Activated CD4-positive, alpha-beta T cell treated with anti-CD3 and anti-CD28 coated beads, Interleukin-2, amount 50 U/mL, for 48 hours (primary cell): ENCODE measurements at regions not wholly inside any gene's neighbourhood (a gene's known extent, or its start where the extent isn't known, plus 50 kb on each side); places are given as distances from the start of the nearest gene placed in this dataset.
A peak's percentile ranks its signal among the peaks of the same experiment; 100 is the strongest.
"Not testable (repeated sequence)": the region's sequence is repeated elsewhere in the genome, so short reads cannot be mapped to it uniquely, and the experiment has no call there.

Experiments
- DNase-seq, 2 experiments: peaks; one replicate each; pipeline ENCODE4 v3.0.0-alpha.2; 2020

GRCh38 chr6:137305691-137306090 is 86.5 kb upstream of the IFNGR1 start:
- no peak for DNase-seq

- no peak for DNase-seq
Observed at GRCh38 chr6:137304020-137304780, 85.0 kb upstream of the IFNGR1 start.

GRCh38 chr6:137303441-137303840 is 84.3 kb upstream of the IFNGR1 start:
- no peak for DNase-seq

GRCh38 chr6:137299681-137300080 is 80.5 kb upstream of the IFNGR1 start:
- DNase-seq = no peak

GRCh38 chr6:137297887-137298286 is 78.7 kb upstream of the IFNGR1 start:
- DNase-seq = no peak

- not testable (repeated sequence) for DNase-seq
Observed at GRCh38 chr6:137292326-137292725, 73.1 kb upstream of the IFNGR1 start.

GRCh38 chr6:137291441-137291840 is 72.3 kb upstream of the IFNGR1 start:
- peak; percentile 25 to 42 for DNase-seq

- no peak for DNase-seq
Observed at GRCh38 chr6:137290601-137291261, 71.5 kb upstream of the IFNGR1 start.

- DNase-seq = no peak
Observed at GRCh38 chr6:137286916-137287315, 67.7 kb upstream of the IFNGR1 start.

GRCh38 chr6:137286368-137286767 is 67.2 kb upstream of the IFNGR1 start:
- no peak for DNase-seq

- no peak for DNase-seq
Observed at GRCh38 chr6:137284811-137285110, 65.6 kb upstream of the IFNGR1 start.

GRCh38 chr6:137283940-137284810 is 65.0 kb upstream of the IFNGR1 start:
- no peak for DNase-seq

GRCh38 chr6:137283080-137283479 is 63.9 kb upstream of the IFNGR1 start:
- DNase-seq = no peak

GRCh38 chr6:137282254-137282653 is 63.1 kb upstream of the IFNGR1 start:
- no peak for DNase-seq

- DNase-seq = not testable (repeated sequence)
Observed at GRCh38 chr6:137279279-137279678, 60.1 kb upstream of the IFNGR1 start.

- DNase-seq = no peak
Observed at GRCh38 chr6:137277971-137278637, 58.9 kb upstream of the IFNGR1 start.

GRCh38 chr6:137272403-137272802 is 53.2 kb upstream of the IFNGR1 start:
- no peak for DNase-seq

- DNase-seq = no peak
Observed at GRCh38 chr6:137271245-137272183, 52.3 kb upstream of the IFNGR1 start.

- DNase-seq = no peak
Observed at GRCh38 chr6:137269803-137270202, 50.6 kb upstream of the IFNGR1 start.

- no peak for DNase-seq
Observed at GRCh38 chr6:137269347-137269746, 50.2 kb upstream of the IFNGR1 start.
